Jurkat, Clone E6-1 (cell line): ENCODE measurements at regions not wholly inside any gene's neighbourhood (a gene's known extent, or its start where the extent isn't known, plus 50 kb on each side); places are given as distances from the start of the nearest gene placed in this dataset.

Source experiments
- DNase-seq: peaks from one replicate; pipeline ENCODE4 v3.0.0-alpha.2; 2011; ENCODE audit warnings: low read depth, low spot score
- H3K4me3 ChIP-seq: 2 replicates; pipeline ENCODE4 v1.5.1; 2011; ENCODE audit warnings: mild to moderate bottlenecking, low read length, control low read depth, moderate library complexity

DNA sequence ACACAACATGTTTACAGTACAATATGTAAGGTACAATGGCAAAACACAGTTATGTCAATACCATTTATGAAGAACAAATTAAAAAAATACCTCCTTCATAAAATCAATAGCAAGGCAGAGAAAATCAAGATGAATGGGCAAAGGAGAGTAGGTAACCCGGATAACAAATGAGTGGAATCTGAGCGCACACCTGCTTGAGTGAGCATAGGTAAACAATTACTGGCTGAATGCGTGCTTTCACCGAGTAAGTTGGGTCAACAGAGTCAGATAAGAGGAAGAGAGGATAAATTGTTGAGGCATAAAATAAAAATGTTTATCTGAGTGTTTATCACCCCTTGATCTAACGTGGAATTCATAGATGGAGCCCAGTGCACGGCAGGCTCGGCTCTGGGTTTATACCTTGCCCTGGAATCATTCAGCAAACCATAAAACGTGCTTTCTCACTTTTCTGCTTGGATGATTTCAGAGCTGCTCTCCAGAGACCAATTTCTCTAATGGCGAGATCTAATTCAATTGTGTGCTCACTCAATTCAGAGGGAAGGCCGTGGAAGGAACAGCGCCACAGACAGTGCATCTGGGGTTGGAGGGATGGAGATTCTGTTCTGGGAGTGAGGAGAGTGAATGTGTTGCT, 224.8 kb upstream of the MAP3K7 start:
- DNase-seq, result no peak
- no peak overlapping the region for H3K4me3 ChIP-seq

DNA sequence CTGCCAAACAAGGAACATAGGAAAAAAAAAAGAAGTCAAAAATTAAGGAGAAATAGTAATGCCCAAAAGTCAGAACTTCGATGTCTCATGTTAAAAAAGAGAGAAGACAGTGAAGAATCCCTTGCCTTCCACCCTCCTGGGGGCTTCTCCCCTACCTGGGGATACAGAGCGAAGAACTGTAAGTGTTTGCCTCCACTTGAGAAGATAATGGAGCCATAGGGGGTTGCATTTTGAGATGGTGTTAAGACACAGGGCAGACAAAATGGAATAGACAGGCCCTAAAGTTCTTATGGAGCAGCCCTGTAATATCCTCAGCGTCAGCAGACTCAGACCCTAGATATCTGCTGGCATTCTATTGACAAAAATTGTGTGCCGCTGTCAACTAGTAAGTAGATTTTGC, 222.2 kb upstream of the MAP3K7 start:
- DNase-seq, result no peak

DNA sequence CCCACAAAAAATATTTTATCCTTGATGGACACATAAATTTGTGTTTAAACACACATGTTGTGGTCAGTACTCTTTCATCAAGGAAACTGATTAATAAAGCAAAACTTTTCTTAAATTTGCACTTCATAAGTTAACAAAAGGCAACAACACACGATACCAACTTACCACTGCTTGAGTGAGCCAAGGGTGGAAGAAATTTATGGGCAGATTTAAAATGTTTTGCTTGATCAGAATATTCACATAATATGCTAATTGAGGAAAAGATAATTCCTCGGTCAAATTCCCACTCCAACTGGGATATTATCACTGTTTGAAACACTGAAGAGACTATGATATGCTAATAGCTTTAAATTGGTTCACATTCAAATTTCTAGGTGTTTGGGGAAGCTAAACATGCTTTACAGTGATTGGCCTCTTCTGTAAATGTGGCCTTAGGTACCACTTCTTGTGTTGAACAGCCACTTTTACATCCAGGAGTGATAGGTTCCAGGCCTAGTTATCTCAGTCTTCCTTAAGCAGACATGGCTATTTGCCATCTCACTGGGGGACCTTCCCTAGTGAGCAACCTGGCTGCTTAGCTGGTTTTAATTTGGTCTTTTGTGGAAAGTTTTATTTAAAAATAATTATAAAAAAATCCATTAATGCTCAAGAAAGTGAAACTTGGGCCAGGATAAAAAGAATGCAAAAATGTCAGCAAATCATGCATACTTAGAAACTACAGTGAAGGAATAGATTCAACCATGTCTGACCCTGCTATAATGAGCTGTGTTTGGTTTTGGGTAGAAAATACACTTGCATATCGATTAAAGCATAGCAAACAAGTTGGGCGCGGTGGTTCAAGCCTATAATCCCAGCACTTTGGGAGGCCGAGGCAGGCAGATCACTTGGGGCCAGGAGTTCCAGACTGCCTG, 221.2 kb upstream of the MAP3K7 start:
- DNase-seq, result no peak
- H3K4me3 ChIP-seq, result no peak overlapping the region

More for the DNA sequence above, 222.2 kb upstream of the MAP3K7 start:
- no peak overlapping the region for H3K4me3 ChIP-seq

DNA sequence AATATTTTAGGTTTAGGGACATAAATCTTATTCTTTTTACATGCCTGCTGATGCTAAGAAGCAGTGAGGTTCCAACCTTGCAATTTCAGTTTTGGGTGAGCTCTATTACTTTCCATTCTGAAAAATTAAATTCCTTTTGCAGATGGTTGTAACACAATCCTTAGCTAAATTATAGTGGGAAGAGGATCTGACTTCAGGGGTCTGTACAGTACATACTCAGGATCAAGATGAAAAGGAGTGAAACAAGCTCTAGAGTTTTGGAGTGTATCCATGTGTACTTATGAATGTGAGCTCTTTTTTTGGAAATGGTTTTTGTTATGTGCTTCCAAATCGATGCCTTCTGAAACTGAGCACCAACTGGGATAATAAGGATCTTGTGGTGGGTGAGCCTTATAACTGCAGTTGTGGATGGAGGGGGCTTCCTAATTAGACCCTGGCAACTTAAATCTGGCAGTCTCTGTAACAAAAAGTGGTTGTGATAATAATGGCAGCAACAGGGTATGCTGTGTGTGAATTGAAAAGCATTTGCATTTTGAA, 218.8 kb upstream of the MAP3K7 start:
- no peak overlapping the region for H3K4me3 ChIP-seq
- DNase-seq, result no peak

DNA sequence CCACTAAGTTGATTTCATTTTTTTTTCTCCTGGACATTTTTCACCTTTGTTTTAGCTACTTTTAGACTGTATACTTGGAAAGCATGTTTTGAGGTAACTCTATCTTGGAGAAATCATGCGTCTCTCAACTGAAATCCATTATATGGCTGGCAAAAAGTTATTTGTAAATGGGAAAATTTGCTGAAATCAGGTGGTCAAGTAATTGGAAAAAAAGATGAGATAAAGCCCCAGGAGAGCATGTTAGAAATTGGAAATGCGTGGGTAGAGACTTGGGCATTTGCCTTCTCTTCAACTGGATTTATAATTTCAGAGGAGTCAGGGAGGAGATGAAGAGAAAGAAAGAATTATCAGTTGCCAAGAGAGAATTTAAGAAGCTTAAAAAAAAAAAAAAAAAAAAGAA, 217.1 kb upstream of the MAP3K7 start:
- DNase-seq, result no peak
- no peak overlapping the region for H3K4me3 ChIP-seq

DNA sequence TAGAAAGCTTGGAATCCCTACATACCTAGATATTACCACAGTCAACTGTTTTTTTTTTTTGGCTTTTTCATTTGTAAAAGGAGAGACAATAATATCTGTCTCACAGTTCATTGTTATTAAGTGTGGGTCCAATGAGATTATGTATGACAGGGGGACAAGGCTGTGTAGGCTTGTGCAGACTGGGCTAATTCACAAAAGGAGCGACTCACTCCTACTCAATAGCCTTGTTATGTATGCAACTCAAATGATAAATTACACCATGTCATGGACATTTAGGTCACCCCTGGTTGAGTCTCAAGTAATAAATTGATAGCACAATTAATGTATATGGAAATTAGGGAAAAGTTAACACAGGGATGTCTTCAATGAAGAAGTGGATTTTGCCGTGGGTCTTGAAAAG, 208.2 kb upstream of the MAP3K7 start:
- no peak overlapping the region for H3K4me3 ChIP-seq
- no peak for DNase-seq

DNA sequence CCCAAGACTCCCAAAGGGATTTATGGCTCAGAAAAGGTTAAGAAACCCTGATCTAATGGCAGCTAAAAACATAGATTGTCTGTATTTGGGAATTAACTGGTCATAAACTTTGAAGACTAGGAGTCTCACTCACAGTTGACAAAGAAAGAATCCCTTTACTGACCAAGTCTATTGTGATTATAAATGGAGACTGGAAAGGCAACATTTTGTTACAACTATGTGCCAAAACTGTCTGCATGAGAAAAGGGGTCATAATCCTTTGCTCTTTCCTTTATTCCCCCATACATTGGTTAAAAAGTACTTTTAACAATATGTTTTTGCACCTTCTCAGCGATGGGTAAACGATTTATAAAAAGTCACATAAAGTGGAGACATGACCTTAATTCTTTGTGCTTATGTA, 206.9 kb upstream of the MAP3K7 start:
- H3K4me3 ChIP-seq, result no peak overlapping the region
- DNase-seq, result no peak

DNA sequence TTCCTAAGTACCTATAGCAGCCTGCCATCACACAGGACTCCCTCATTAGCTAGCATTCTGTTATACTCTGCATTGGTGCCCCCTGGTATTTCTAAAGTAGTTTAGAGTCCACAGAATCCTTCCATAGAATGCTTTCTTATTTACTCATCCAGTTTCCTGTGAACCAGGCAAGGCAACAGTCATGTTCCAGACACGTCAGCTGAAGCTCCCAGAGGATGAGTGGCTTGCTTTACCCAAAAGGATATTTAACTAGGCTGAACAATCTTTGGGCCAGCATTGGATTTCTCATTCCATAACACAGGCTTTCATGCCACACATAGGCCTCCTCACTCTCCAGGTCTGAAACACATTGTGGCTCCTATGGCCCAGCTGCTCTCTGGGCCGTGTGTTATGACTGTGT, 203.8 kb upstream of the MAP3K7 start:
- no peak for DNase-seq
- no peak overlapping the region for H3K4me3 ChIP-seq

DNA sequence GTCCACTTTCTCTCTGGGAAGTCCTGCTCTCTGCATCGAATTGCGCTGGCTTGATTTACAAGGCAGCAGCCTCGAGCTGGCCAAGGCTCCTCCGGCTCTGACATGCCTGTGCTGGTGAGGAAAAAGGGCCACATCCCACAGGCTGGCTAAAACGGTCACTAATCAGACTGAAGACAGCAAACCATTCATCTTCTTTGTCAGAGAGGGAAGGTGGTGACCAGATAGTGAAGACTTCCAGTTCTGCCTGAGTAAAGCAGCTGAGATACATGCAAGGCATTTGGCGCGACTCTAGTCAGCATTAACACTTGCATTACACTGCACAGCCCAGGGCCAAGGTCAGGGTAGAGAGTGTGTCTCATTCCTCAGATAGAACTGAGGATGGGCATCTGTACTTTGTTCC, 203.2 kb upstream of the MAP3K7 start:
- no peak overlapping the region for H3K4me3 ChIP-seq
- no peak for DNase-seq

DNA sequence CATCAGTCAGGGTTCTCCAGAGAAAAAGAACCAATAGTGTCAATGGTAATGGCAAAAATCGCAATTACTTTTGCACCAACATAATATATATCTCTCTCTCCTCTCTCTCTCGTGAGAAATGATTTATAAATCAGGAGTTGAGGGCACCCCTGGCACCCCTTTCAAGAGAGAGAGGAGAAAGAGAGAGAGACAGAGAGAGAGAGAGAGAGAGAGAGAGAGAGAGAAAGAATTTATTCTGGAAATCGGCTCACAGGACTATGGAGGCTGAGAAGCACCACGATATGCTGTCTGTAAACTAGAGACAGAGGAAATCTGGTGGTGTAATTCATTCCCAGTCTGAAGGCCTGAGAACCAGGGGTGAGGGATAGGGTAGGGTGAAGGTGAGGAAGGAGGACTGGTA, 201.9 kb upstream of the MAP3K7 start:
- DNase-seq, result no peak
- no peak overlapping the region for H3K4me3 ChIP-seq

DNA sequence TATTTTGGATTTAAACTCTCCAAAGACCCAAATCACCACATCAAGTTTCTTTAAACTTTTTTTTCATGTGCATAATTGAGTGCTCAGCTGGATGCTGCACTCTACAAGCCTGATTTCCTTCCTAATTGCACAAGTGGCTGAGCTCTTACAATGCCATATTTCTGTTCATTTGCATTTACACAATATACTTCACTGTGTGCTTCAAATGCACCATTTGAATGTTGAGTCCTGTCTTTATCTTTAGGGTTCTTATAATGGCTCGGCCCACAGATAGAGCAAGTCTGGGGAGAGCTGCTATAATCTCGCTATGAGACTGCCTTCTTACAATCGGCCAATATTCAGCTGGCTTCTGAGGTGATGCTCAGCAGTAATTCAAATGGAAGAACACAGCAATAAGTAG, 200.6 kb upstream of the MAP3K7 start:
- H3K4me3 ChIP-seq, result no peak overlapping the region
- DNase-seq, result no peak

DNA sequence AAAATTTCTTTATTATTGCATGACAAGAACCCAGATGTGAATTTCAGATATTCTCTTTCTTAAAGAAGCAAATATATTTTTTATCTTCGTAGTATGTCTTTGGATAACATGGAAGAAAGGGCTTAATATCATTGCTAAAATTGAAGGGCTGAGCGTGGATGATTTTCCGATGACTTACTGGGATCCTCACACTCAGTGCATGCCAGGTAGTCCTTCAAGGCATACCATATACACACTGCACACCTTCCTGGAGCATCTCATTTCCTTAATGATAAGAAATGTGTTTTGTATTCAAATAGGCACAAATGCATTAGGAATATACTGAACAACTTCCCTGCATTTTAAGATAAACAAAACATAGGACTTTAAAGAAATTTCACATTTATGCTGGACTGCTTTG, 193.9 kb upstream of the MAP3K7 start:
- DNase-seq, result no peak
- H3K4me3 ChIP-seq, result no peak overlapping the region

DNA sequence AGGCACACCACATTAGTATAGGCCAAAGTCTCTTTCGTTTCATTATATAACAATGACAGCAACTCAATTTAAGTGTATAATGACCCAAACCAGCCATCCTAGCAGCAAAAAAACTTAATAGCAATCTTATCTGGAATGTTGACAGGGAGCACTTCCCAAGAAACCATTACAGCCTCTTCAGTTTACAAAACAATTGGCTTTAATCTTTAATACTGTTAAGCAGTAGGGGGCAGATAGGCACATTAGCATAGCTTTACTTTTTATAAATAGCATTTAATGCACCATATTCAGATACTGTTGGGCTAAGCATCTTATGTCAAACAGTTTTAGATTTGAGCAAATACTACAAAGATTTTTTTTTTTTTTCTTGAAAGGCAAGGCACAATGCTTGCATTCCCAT, 193.3 kb upstream of the MAP3K7 start:
- no peak for DNase-seq
- no peak overlapping the region for H3K4me3 ChIP-seq

DNA sequence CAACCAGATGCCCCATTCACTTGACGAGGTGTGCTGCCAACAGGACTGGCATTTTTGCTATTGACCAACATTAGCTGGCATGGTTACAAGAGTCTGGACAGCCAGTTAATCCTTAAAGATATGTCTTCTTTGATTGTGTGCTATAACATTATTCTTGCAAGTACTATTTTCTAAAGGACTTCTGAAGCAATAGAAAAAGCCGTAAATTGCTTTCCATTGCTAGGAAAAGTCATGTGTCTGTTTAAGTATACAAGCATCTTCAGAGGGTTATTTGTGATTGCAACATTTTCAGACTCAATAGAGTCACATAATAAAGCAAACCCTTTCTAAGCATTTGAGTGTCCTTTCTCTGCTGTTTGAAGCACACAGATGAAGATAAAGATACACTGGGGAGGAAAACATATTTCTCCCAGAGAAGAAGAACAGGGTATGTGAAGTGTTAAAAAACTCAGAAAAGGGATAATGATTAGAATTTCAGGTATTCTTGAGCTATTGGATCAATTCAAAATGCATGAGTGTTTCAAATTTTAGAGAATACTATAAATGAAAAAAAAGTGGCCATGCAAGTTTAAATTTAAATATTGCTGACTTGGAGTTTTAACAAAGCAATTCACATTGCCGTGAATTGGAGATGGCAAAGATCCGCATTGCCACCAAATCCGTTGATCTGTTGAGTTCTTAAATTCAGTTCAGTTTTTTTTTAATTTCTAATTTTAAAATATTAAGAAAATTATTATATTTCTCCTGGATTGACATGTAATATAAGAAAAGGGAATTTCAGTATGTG, 191.7 kb upstream of the MAP3K7 start:
- DNase-seq, result no peak
- no peak overlapping the region for H3K4me3 ChIP-seq

DNA sequence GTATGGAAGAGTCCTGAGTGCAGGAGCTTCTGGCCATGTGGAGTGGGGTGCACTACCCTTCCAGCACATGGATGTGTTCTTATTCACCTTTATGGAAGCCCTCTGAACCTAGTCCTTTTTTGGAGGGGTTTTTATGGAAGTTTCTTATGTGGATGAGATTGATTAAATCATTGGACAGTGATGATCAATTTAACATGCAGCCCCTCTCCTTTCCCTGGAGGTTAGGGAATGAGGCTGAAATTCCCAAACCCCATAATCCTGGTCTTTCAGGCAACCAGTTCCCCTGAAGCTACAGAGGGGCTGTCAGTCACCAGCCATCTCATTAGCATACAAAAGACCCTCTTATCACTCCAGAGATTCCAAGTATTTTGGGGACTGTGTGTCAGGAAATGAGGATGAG, 183.9 kb upstream of the MAP3K7 start:
- H3K4me3 ChIP-seq, result no peak overlapping the region
- no peak for DNase-seq

DNA sequence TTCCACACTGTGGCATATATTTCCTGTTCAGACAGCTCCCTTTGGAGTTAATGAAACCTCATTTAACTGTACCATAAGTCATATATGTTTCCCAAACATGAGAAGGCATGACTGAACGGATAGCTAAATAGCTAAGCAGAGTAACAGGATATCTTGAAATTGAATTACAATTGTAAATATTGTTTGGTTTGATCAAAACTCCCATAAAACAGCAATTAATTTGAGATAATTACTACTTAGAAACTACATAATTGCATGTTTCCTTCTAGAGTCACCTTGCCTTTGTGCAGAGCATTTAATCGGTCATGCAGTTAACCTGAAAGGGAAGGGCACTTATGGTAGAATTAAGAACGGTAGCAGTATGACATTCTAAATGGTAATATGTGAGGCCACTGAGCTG, 179.0 kb upstream of the MAP3K7 start:
- no peak overlapping the region for H3K4me3 ChIP-seq

DNA sequence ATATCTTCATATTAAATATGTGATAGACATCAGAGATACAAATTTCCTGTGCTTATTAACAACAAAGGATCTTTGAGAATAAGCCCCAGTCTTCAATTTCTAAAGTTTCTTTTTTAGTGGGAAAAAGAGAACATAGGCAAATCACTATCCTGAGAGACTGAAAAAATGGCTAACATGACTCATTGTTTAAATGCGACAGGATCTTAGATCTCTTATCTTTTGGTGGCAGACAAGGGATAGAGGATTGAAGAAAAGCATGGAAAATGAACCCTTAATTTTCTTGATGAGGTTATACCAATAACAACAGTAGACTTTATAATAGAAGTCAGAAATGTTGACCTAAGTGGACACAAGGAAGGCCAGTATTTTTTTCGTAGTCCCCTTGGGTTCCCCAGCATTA, 178.6 kb upstream of the MAP3K7 start:
- no peak for DNase-seq
- H3K4me3 ChIP-seq, result no peak overlapping the region

More for the DNA sequence above, 179.0 kb upstream of the MAP3K7 start:
- DNase-seq, result no peak

DNA sequence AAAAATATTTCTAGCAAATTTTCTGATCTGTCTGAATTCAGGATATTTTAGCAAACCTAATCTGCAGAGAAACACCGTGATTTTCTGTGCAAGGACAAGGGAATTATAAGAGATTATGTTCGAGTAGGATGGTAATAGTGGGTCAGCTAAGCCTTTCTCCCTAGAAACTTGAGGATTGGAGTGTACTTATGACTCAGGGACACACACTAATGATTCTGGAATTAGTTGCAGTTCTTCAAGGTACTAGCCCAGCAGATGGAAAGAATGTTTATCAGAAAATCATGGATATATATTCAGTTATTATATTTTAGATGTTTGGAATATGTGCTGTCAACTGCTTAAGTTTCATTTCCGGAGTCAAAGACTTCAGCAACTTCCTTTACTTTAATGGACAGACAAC, 177.1 kb upstream of the MAP3K7 start:
- no peak overlapping the region for H3K4me3 ChIP-seq
- no peak for DNase-seq

DNA sequence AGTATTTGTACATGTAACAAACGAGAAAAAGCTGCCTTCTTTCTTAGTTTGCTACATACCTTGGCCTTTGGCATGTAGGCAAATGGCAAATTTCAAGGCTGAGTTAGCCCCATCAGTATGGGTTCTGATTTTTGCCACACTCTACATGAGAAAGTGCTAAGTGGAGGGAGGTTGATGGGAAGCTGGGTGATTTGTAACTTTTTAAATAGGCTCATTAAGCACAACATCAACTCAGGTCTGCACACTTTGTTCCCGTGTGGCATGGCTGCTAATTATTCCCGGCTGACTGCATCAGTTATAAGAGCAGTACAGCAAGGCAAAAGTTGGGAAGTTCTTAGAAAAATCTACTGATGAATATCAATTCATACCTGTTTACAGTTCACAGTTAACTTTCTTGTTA, 172.8 kb upstream of the MAP3K7 start:
- DNase-seq, result no peak

DNA sequence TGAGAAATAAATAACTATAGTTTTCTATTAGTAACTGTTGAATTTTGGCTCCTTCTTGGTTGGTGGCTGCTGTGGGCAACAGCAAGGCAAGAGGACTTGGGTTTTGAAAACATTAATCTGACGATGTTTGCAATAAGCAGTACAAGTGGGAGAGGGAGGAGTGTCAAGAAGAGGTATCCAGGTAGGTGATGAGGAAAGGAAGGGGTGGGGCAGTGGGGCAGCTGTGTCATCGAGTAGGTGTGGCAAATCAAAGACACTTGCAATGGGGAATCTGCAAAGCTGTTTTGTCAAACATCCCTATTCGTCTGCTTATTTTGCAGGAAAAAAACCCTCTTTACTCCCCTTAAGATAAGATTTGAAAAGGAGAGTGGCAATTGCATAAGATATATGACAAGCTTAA, 171.9 kb upstream of the MAP3K7 start:
- H3K4me3 ChIP-seq, result no peak overlapping the region
- DNase-seq, result no peak

More for the DNA sequence above, 172.8 kb upstream of the MAP3K7 start:
- no peak overlapping the region for H3K4me3 ChIP-seq
